HL-60 (cell line): ENCODE measurements at regions not wholly inside any gene's neighbourhood (a gene's known extent, or its start where the extent isn't known, plus 50 kb on each side); places are given as distances from the start of the nearest gene placed in this dataset.

Experiments
- GABPA ChIP-seq: IDR thresholded peaks from 2 replicates; pipeline ENCODE4 v1.6.1; 2012; ENCODE audit warnings: low read depth
- POLR2AphosphoS5 ChIP-seq: IDR thresholded peaks from 2 replicates; pipeline ENCODE4 v1.6.1; 2012; ENCODE audit warnings: low read depth
- SPI1 ChIP-seq: IDR thresholded peaks from 2 replicates; pipeline ENCODE4 v1.6.1; 2012; ENCODE audit warnings: low read depth, mild to moderate bottlenecking, borderline replicate concordance
- TF ChIP-seq, protein P1 (sequence below): IDR thresholded peaks from one replicate; pipeline ENCODE4 v1.5.1; 2011; ENCODE audit warnings: low read length, control low read depth, inconsistent platforms; ENCODE audit not compliant: insufficient read depth
- TF ChIP-seq, protein P2 (sequence below): IDR thresholded peaks from 2 replicates; pipeline ENCODE4 v1.6.1; 2012; ENCODE audit warnings: low read depth; ENCODE audit not compliant: insufficient replicate concordance

DNA sequence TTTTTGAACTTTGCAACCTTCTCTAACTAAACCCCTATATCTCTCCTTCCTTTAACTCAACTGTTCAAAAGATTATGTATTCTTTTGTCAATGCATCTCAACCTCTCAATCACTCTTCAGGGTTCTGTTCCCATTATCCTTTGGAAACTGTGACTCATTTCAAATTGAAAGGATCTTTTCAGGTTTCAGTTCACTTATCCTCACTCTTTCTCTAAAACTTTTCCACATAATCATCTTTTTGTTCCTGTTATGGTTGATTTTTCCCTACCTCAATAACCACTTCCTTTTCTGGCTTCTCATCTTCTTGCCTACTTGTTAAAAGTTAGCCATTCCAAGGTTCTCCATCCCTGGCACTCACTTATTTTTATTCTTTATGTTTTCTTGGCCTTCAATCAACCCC, 56.2 kb upstream of the NUF2 start:
- no peak for TF ChIP-seq POLR2AphosphoS5
- TF ChIP-seq, protein P1, sequence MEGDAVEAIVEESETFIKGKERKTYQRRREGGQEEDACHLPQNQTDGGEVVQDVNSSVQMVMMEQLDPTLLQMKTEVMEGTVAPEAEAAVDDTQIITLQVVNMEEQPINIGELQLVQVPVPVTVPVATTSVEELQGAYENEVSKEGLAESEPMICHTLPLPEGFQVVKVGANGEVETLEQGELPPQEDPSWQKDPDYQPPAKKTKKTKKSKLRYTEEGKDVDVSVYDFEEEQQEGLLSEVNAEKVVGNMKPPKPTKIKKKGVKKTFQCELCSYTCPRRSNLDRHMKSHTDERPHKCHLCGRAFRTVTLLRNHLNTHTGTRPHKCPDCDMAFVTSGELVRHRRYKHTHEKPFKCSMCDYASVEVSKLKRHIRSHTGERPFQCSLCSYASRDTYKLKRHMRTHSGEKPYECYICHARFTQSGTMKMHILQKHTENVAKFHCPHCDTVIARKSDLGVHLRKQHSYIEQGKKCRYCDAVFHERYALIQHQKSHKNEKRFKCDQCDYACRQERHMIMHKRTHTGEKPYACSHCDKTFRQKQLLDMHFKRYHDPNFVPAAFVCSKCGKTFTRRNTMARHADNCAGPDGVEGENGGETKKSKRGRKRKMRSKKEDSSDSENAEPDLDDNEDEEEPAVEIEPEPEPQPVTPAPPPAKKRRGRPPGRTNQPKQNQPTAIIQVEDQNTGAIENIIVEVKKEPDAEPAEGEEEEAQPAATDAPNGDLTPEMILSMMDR = no peak
- no peak for TF ChIP-seq GABPA
- TF ChIP-seq, protein P2, sequence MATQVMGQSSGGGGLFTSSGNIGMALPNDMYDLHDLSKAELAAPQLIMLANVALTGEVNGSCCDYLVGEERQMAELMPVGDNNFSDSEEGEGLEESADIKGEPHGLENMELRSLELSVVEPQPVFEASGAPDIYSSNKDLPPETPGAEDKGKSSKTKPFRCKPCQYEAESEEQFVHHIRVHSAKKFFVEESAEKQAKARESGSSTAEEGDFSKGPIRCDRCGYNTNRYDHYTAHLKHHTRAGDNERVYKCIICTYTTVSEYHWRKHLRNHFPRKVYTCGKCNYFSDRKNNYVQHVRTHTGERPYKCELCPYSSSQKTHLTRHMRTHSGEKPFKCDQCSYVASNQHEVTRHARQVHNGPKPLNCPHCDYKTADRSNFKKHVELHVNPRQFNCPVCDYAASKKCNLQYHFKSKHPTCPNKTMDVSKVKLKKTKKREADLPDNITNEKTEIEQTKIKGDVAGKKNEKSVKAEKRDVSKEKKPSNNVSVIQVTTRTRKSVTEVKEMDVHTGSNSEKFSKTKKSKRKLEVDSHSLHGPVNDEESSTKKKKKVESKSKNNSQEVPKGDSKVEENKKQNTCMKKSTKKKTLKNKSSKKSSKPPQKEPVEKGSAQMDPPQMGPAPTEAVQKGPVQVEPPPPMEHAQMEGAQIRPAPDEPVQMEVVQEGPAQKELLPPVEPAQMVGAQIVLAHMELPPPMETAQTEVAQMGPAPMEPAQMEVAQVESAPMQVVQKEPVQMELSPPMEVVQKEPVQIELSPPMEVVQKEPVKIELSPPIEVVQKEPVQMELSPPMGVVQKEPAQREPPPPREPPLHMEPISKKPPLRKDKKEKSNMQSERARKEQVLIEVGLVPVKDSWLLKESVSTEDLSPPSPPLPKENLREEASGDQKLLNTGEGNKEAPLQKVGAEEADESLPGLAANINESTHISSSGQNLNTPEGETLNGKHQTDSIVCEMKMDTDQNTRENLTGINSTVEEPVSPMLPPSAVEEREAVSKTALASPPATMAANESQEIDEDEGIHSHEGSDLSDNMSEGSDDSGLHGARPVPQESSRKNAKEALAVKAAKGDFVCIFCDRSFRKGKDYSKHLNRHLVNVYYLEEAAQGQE = no peak
- peak; percentile 41; the same call in 1 of the 2 replicates for TF ChIP-seq SPI1
